HEK293T (cell line): ENCODE measurements at regions not wholly inside any gene's neighbourhood (a gene's known extent, or its start where the extent isn't known, plus 50 kb on each side); places are given as distances from the start of the nearest gene placed in this dataset.

Experiments
- ARNT ChIP-seq: fragments of 450-650 bp; IDR thresholded peaks from 2 replicates; pipeline ENCODE4 v1.6.1; 2017; ENCODE audit warnings: mild to moderate bottlenecking
- FOXM1 ChIP-seq: fragments of 450-650 bp; IDR thresholded peaks from 2 replicates; pipeline ENCODE4 v1.6.1; 2017; ENCODE audit warnings: mild to moderate bottlenecking, borderline replicate concordance
- SP1 ChIP-seq: fragments of 450-650 bp; IDR thresholded peaks from 2 replicates; pipeline ENCODE4 v1.6.1; 2017

- no peak for TF ChIP-seq FOXM1
- TF ChIP-seq SP1, result no peak
- no peak for TF ChIP-seq ARNT
Observed at GRCh38 chr12:118524446-118524845, 148.1 kb downstream of the SUDS3 start.
